Right kidney (tissue), 1 donor: ENCODE measurements at regions not wholly inside any gene's neighbourhood (a gene's known extent, or its start where the extent isn't known, plus 50 kb on each side); places are given as distances from the start of the nearest gene placed in this dataset.
"Not testable (repeated sequence)": the region's sequence is repeated elsewhere in the genome, so short reads cannot be mapped to it uniquely, and the experiment has no call there.

Source experiments
- DNase-seq: peaks from one replicate; pipeline ENCODE4 v3.0.0-alpha.2; 2016

DNA sequence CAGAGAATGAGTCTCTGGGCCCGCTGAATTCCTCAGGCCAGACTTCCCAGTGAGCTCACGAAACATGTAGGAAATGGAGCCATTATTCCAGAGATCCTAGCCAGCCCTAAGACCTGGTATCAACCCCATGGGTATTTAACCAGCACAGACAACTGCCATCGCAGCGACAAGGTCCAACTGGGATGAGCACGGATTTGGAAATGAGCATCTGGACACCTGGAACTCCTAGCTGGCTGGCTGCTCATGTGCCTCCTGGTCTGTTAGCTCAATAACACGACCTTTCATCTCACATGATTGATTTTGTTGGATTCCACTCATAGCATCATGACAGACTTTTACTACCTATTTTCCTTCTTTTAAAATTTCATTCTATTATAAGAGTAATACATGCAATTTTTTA is 51.0 kb downstream of the POU3F3 start:
- no peak for DNase-seq

DNA sequence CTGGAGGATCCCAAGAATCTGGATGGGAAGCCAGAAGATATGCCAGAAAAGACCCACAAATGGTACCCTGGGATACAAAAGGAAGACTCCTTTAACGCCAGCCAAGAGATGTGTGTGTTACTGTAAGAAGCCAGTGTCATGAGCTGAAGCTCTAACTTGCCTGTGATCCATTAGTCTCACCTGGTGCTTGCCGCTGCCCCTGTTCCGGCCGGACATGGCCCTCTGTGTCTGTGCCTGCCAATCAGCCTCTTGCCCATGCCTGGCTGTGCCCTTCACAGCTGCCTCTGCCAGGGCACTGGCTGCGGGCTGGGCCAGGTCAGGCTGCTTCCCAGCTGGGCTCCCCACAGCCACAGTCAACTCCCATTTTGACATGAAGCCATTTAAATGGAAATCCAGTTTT is 55.4 kb downstream of the POU3F3 start:
- no peak for DNase-seq

GRCh38 chr2:104914509-104914908 is 60.6 kb downstream of the POU3F3 start:
- DNase-seq: no peak

DNA sequence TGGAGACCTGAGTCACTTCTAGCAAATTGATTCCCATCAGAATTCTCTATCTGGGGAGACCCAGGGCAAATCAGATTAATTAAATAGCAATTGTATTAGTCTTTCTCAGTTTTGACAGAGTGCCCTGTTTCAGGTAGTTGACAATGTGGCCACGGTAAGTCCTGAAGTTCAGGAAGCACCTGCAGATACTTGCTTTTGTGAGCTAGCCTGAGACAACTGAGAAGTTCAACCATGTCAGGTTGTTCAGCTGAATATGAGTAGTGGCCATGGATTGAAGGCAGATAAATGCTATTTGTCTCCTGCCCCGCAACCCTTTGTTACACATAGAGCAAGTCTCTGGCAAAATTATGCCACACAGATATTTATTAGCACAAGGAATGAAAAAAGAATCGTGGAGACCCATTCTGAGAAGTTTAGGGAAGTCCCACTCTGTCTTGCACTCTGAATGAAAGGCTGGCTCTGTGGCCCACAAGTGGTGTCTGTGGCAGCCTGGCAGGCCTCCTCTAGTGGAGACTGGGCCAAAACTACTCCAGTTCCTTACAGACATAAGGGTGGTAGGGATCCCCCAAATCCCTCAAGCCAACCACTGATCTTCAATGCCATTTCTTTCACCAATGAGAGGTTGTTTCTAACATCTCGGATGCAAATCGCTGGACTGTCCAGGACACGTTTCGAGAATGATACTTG is 61.3 kb downstream of the POU3F3 start:
- no peak for DNase-seq

DNA sequence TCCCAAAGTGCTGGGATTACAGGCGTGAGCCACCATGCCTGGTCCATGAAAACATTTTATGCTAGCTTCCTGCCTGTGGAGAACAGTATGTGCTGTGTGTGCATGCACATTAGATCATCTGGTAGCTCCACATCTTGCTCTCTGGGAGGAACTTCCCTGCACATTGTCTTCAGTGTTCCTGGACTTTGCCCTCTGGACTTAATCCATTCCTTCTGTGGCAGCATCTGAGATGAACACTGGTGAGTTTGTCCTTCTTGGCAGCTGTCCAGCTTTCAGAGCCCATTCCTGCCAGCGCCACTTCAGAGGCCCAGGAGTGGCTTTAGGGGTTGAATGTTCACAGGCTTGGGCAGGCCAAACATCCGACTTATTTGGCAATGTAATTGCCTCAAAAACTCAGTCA is 65.2 kb downstream of the POU3F3 start:
- DNase-seq: no peak

DNA sequence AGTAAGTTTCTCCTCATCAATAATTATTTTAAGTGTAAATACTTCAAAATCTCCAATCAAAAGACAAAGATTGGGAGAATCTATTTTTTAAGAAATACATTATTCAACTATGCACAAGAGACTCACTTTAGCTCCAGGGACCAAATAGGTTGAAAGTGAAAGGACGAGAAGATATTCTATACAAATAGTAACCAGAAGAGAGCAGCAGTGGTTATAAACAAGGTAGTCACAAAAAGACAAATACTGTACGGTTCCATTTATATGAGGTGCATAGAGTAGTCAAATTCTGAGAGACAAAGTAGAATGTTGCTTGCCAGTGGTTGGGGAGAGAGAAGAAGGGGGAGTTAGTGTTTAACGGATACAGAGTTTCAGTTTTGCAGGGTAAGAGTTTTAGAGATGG is 69.8 kb downstream of the POU3F3 start:
- DNase-seq: no peak

GRCh38 chr2:104929663-104930062 is 75.7 kb downstream of the POU3F3 start:
- no peak for DNase-seq

DNA sequence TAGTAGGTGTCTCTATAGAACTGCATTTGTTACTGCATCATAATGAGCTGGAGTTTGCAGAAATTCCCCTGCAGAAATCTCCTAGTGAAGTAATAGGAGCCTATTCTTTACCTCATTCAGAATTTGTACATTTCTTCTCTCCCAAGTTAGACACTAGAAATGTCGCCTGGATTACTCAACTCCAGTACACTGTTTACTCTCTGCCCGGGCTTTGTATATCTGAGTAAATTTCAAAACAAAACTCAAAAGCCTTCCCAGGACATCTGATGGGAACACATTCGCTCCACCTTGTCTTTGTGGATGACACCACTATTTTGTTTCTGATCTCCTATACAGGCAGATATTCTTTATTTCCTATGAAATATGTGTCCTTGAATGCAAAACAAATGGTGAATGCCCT is 76.8 kb downstream of the POU3F3 start:
- no peak for DNase-seq

- no peak for DNase-seq
These were observed 78.3 kb downstream of the POU3F3 start for GRCh38 chr2:104932243-104932642.

DNA sequence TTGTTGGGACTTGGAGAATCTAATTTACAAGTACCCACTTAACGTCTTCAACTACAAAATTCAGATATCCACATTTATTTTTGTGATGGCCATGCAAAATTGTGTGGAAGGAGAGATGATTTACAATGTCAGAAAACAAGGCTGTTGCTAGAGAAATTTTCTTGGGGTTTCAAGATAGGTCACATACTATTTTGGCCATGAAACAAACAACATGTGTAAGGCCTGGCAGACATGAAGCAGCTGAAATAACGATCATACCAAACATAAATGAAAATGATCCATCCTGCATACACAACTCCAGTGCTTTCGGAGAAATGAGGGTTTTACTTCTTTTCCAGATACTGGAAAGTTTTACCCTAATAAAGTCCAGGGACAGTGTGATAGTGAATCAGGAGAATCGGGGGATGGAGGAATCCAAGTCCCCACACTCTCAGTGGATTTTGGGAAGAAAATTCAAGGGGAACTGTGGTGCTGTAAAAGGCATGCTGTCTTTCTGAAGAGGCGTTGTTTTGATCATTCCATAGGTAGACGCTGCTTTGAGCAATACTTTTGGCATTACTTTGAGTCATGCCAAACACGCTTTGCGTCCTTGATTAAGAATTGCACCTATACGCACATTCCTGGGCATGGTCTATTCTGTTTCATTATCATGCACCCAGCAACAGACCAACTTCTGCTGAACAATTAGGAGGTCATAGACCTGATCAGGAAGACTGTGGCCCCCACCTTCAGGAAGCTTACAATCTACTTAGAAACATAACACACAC is 79.4 kb downstream of the POU3F3 start:
- DNase-seq: no peak

DNA sequence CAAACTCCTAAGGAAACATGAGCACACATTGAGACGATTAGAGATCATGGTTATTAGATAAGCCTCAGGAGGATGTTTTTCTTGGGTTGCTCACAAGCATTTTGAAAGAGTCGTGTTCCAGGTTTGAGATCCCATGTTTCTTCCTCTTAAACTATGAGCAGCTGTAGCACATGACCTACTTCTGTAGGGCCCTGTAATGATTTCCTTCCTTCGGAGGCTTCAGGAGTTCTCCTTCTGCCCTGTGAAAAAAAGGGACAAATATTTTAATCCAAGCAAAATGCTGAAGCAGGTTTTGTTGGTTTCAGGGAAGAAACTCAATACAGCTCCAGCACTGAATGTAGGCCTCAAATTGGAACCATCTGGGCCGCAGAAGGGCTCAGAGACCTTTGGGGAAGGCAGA is 82.6 kb downstream of the POU3F3 start:
- DNase-seq: no peak

GRCh38 chr2:104938231-104938941 is 84.5 kb downstream of the POU3F3 start:
- DNase-seq: peak; percentile 52

- DNase-seq: peak; percentile 55
These were observed 85.8 kb downstream of the POU3F3 start for GRCh38 chr2:104939570-104940217.

GRCh38 chr2:104944495-104944894 is 90.6 kb downstream of the POU3F3 start:
- no peak for DNase-seq

DNA sequence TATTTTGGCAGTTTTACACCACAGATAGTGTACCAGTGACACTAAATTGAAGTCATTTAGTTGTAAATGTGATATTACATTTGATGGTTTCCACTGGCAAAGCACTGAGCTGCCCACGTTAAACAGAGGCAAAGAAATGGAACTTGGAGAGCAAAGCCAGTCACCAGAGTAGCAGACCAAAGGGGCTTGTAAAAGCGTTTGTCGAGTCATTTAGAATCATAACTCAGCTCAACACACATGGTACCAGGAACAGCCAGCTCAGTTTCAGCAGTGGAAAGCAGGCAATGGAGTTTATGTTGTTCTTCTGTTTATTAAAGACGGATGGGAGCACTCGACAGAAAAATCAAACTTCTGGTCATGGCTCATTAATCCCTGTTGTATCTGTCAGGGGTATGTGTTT is 91.2 kb downstream of the POU3F3 start:
- no peak for DNase-seq

- DNase-seq: no peak
These were observed 92.0 kb downstream of the POU3F3 start for GRCh38 chr2:104945866-104946265.

GRCh38 chr2:104947456-104947855 is 90.4 kb upstream of the MRPS9 start:
- not testable (repeated sequence) for DNase-seq

- no peak for DNase-seq
These were observed 84.9 kb upstream of the MRPS9 start for GRCh38 chr2:104952976-104953375.

DNA sequence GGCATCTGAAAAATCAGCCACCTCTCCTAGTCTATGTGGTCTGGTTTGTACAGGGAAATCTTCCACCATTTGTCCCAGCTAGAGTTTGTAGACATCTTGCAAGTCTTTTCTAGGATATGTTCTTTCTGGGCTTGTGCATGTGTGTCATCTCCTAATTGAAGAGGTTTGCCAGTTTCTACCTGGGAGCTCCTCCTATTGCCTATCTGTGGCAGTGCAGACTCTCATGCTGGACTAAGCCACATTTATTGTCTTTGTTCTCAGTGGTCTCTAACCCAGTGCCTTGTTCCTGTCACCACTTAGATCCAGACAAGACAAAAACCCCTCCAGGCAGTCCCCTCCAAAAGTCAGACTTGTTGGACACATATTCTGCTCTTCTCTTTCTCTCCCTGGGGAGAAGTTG is 72.0 kb upstream of the MRPS9 start:
- DNase-seq: no peak

DNA sequence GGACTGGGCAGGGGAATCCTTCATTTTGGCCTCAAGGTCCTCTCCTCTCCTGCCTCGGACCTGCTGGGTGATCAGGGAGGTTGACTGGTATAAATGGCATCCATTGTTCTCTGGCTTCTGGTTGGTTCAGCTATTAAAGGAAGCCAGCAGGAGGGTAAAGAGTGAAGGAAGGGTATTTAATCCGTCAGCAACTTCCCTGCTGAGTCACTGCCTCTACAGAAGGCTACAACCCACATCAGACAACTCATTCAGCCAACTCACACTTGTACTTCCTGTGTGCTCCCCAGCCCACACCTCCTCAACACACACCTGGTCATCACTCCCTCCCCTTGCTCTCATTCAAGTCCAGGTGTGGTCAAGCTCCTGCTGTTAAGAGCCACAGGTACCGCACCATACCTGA is 68.3 kb upstream of the MRPS9 start:
- no peak for DNase-seq

GRCh38 chr2:104975371-104975770 is 62.5 kb upstream of the MRPS9 start:
- no peak for DNase-seq

- no peak for DNase-seq
These were observed 62.0 kb upstream of the MRPS9 start for GRCh38 chr2:104975851-104976250.

GRCh38 chr2:104976603-104977120 is 61.2 kb upstream of the MRPS9 start:
- no peak for DNase-seq
